C1 segment of cervical spinal cord (tissue), 14 donors: ENCODE measurements at regions not wholly inside any gene's neighbourhood (a gene's known extent, or its start where the extent isn't known, plus 50 kb on each side); places are given as distances from the start of the nearest gene placed in this dataset.

Experiments used
- DNase-seq, 14 donors: peaks; one replicate each; lab custom pipeline; 2025; lab: John Stamatoyannopoulos, UW

DNA sequence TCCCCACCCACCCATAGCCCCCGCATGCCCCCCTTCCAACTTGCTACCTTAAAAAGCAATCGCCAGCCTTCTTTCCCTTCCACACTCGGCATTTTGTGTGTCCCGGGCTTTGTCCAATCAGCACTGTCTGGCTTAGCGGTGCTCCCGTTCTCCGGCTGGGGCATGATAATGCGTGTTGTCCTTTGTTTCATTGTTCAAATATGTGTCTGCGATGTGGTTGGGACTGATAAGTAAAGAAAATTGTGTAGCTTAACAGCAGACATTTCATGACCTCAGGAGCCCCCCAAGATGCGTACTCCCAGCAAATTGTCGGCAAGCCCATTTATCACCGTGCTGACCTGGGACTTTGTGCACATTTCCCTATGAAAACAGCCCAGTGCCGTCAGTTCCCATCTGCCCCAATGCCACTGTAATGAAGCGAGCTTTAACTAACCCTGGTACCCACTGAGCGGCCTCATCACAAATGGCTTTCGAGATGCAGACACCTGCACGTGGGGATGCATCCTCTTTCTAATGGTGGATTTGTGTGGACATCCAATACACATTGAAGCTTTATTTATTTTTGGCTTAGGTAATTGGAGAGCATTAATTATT lies 167.0 kb upstream of the E2F8 start:
- no peak for DNase-seq

DNA sequence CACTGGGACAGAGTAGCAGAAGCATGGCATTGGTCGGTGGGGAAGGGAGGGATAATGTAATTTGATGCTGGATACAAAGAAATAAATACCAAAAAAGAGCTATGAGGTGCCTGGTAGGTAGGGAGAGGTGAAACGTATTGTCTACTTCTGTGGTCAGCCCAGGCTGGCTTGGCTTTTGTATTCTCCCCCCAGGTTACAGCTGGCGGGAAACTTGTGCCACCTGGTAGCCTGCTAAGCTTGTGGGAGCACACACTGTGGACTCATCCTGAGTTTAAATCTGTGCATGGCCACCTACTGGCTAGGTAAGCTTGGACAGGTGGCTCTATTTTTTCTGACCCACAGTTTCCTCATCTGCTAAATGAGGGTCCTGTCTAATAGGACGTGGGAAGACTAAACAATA lies 165.2 kb upstream of the E2F8 start:
- no peak for DNase-seq

DNA sequence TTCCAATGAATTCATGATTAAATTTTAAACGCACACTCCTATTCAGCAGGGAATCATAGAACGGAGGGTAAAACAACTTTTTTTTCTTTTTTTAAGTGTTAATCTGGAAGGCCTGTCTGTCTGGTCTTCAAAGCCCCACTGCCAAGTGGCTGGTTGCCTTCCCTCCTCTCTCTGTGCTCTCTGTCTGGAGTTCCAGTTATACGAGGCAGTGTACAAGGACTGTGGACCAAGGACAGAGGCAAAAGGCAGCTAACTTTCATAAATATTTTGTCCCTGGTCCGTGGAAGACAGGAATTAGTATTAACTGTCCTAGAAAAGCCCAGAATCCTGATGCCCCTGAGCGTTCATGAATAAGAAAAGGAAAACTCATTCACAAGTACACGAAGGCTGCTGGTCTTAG lies 164.0 kb upstream of the E2F8 start:
- no peak for DNase-seq

DNA sequence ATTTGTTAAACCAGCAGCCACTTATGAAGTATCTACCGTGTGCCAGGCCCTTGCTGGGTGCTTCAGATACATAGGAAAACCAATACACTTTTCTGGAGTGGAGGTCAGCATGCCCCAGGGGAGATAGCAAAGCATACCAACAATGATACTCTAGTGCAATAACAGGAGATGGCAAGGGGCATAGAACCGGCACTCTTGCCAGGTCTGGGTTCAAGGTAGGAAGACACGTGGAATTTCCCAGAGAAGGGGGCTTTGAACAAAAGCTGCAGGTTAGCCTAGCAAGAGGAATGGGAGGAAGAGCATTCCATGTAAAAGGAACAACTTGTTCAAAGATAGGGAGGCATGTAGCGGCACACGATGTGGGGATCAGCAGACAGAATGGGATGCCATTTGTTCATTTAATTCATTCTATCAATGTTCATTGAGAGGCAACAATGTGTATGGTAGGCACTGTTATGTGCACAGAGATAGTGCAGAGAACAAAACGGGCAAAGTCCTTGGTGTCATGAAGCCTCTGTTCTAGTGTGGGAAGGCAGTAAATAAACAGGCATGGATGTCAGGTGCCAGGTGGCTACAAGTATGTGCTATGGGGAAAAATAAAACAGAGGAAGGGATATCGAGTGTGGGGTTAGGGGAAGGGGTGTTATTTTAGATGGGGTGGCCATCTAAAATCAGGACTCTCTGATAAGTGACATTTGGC lies 162.6 kb upstream of the E2F8 start:
- DNase-seq, result no peak

DNA sequence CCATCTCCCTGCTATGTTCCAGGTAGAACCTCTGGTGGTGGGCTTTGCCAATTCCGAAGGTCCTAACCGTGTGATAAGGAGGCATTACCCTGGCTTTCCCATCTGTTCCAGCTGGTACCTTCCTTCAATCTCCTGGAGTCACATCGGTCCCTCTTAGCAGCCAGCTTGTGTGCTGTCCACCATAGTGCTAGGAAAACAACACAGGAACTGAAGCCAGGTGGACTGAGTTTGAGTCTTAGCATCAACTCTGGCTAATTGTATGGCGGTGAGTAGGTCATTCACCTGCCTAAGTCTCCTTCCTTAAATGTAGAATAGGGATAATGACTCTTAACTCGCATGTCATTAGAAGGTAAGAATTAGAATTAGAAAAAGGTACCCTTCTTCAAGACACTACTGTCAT lies 159.6 kb upstream of the E2F8 start:
- DNase-seq, result no peak

DNA sequence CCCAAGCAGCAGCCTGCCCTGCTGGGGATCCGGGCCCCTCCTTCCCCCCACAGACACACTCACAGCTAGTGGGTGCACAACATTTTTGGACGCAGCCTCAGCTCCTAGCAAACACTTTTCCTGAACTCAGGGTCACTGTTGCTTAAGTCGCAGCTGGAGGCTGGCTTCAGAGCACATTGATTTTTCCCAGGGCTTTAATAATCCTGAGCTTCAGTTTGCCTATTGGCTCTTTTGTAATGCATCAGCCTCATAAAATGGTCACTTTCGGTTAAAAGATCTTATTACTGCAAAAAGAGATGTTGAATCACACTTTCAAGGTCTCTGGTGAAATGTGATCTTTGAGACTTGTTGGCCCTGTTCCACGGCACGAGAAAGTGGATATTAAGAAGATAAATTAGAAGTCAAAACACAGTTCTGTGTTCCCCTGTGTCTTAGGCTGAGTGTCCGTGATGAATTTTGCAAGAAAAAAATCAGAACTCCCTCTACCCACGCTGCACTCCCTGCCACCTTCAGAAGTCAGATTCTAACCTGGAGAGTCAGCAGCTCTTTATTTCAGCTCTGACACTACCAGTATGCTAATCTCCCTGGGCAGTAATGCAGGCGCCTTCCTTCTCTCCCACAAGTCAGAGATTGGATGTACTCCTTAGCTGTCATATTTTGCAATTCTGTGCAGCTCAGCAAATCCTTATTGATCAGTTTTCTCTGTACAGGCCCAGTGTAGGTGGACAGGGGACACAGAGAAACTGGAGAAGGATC lies 158.2 kb upstream of the E2F8 start:
- no peak for DNase-seq

DNA sequence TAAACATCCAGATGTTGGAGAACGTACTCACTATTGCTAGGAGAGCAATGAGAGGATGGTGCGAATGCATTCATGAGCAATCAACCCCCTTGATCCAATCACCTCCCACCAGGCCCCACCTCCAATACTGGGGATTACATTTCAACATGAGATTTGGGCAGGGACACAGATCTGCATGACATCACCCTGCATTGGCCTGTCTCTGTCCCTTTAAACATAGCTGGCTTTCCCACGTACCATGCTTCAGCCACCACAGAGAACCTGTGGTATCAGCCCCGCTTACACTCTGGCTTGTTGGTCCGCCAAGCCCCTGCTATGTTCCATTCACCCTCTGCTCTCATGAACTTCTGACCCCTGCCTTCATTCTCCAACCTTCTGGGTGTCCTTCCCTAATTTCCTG lies 157.5 kb upstream of the E2F8 start:
- DNase-seq, result no peak

DNA sequence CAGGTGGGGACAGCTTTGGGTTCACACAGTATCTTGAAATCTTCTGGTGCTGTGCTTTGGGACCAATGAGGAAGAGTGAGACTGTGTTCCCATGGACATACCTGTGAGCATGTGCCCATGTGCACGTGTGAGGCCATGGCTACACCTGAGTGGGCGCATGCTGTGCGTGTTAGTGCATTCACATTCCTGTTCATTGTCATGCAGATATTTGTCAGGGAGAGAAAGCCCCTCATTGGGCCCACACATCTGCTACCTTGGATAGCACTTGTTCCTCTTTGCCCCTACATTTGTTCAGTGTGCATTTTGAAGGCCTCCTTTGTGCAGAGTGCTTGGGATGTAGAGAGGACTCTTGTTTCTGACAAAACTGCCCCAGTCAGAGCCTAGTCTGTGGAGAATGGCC lies 154.3 kb upstream of the E2F8 start:
- DNase-seq, result no peak

DNA sequence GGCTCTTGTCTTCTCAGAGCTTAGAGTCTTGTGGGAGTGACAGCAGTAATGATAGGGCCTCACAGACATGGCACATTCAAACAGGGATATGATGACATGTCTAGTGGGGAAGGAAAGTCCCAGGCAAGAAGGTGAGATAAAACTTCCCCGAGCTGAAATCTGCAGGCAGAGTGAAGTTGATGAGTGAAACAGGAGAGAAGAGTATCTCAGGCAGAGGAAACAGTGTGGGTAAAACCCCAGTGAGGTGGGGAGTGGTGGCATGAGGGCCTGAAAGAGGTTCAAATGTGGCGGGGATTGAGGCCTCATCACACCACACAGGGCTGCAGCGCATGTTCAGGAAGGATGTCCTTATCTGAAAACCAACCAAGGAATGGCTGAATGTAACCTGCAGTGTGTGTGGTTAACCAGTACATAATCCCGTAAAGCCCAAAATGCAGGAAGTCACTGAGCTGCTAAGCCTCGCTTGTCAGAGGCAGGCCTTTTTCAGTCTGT lies 153.8 kb upstream of the E2F8 start:
- no peak for DNase-seq

DNA sequence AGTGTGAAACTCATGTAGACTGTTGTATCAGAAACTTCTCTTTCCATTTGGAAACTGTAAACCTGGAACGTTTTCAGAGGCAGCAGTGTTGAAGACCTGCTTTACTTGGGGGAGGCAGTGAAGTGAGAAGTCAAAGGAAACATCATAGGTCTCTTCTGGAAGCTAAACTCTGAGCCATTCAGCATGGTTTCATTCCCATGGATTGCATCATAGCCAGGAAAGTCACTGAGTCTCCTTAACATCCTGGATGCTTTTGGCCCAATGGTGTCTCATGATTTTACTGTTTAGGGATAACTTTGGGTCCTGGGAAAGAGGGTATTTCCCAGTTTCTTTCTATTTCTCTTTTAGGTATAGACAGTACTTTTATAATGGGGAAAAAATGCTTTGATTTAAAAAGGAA lies 153.2 kb upstream of the E2F8 start:
- DNase-seq, result no peak

DNA sequence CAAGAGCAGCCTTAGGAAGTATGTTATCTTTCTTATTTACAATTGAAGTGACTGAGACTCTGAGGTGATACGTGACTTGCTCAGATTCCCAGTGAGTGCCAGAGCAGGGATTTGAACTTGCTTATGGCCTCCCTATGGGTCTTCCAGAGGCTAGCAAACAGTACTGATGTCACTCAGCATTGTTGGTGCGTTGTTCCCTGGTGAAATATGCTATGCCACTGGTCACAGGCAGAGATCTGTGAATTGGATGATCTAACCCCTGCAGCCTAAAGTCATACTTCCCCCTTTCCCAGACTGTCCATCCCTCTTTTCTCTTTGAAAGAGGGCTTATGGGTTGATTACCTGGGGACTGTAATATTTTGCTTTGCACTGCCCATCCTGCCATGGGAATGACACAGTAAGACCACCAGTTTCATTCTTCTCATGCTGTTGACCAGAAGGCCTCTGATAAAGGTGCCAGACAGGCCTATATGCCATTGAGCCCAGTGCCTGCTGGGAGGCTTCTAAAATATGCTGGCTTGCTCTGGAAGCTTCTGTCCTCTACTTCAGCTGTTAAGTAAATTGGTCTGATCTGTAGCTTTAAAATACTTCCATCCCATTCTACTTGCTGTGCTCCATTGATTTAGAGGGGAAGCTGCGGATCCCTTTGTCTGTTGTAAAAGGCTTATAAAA lies 152.2 kb upstream of the E2F8 start:
- DNase-seq, result no peak

DNA sequence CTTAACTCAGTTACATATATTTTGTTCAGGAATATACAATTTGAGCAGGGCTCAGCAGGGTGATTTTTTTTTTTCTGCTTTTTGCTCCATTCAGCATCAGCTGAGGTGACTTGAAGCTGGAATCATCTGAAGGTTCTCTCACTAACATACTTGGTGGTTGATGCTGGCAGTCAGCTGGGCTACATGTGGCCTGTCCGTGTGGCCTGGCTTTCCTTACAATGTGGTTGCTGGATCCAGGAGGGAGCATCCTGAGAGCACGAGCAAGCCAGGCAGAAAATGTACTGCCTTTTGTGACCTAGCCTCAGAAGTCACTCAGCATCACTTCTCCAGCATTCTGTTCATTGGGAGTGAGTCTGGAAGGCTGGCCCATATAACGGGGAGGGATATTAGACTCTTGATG lies 151.6 kb upstream of the E2F8 start:
- DNase-seq, result no peak

DNA sequence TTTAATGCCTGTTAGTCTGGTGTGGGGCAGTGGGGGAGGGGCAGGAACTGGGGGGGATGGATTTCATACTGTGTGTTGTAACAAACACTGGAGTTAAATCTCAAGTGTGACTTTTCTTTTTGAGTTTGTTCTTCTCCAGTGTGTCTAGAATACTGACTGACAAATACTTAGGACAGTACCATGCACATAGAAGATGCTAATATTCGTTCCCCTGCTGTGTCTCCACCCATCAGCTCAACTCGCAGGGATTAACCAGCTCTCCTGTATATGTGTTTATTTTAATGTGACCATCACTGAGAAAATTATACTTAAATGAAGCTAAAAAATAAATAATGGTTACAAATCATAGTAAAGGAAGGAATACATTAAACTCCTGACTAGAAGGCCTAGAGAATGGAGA lies 150.9 kb upstream of the E2F8 start:
- no peak for DNase-seq

DNA sequence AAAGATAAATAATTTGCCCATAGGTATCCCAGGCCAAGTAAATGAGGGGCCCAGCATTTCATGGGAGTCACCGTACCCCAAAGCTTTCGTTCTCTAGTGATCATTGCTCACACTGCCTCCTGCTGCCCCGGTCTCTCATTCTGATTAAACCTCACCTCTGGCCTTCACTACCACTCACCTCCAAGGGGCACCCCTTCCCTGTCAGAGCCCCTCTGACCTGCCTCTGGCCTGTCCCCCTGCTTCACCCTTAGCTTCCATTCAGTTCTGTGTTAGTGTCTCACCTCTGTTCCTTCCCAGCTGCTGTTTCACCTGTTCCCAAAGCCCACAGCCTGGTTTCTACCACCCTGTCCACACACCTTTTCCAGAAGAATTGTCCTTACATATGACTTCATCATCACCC lies 150.3 kb upstream of the E2F8 start:
- DNase-seq, result no peak

DNA sequence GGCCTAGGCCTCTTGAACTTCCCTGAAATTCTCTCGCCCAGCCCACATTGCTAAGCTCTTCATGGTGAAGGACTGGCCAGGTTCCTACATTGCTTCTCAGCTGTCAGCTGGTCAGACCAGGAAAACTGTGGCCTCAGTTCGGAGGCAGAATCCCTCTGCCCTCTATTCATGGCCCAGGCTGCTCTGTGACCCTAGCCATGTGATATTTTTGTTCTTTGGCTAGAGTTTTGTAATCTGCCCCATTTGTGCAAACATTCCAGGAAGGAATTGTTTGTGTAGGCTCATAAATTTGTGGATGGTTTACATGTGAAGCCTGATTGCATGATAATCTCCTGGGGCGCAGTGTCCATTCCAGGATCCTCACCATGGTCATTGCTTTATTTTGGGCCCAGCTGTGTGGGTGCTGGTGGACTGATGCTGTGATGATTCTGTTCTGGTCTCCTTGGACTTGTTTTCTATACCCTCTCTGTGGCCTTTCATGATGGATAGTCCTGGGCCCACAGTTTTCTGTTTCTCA lies 149.1 kb upstream of the E2F8 start:
- DNase-seq, result no peak

DNA sequence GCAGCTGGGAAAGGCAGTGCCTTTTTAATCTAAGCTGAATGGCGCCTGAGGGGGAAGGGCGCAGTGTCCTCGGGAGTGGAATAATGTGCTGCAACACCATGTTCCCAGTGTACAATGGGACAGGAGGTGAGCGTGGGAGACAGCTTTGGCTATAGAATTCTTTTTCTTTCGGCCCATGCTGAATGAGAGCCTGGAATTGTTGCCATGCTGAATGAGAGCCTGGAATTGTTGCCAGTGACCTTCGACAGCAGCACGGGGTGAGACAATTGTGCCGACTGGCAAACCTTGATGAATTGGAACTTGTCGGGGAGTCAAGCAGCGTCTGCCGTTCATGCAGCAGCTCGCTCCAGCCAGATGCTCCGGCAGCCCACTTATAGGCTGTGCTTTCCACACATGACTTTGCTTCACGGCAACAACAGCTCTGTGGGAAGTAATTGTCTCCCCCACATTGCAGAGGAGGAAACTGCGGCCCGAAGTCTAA lies 141.4 kb upstream of the E2F8 start:
- DNase-seq, result peak in 6 of 14 donors; percentile 20 to 44 (median 38)

DNA sequence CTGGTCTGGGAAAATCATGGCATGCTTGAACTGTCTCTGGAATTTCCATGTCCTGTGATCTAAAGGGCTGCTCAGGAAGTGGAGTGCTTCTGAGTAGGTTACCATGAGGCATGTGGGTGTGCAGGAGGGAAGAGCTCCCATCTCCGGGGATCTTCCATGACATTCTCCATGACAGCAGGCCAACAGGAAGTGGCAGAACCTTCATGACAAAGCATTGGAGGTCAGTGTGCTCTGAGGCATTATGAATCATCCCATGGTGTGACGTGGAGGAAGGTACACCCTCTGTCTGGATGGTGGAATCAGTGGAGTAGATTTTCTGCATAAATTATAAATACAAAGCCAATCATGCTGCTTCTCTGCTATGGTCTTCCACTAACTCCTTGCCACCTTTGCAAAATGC lies 139.6 kb upstream of the E2F8 start:
- no peak for DNase-seq

DNA sequence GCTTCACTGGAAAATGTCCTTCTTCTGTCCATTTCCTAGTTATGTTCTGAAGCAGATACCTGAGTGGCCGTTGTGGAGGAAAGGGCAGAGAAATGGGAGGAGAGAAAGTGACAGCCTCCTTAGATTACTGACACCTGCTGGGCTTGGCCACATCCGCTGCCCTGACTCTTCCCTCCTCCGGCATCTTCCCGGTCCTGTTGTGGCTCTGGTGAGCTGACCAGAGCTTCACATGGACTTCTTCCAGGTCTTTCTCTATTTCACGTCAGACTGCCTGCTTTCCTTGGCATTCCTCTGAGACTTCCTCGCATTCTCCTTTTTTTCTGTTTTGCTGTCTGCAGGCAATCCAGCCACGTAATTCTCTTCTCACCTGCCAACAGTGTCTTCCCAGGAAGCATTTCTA lies 138.7 kb upstream of the E2F8 start:
- DNase-seq, result no peak

DNA sequence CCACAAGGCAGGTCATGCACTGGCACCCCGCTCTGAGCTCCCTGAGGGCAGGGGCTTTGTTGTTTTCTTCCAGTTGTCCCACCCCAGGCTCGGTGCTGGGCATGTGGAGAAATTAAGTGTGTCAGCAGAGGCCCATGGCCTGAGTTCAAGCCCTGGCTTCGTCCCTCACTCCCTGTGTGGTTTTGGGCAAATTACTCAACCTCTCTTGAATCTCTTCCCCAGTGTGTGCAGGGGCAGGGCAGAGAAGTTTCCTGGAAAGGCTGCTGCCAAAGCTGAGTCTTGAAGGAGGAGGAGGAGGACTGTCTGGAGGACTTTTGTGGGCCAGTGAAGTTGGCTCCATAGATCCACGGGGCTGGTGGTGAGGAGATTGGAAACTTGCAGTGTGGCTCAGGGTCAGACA lies 138.1 kb upstream of the E2F8 start:
- DNase-seq, result no peak

DNA sequence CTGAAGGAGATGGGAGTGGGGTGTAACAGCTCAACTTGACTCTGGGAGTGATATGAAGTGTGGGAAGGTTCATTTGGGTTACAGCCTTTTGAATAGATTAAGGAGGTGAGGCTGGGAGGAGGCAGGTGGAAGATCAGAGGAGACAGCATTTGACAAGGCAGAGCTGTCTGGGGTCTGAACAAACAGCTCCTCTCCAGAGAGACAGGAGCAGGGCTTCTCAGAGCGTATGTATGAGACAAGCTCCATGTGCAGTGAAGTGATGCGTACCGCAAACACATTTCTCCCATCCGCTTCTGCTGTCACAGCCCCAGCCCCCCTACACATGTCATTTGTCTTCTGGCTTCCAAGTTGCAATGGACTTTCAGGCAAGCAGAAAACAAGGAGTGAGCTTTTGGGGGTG lies 137.1 kb upstream of the E2F8 start:
- no peak for DNase-seq

DNA sequence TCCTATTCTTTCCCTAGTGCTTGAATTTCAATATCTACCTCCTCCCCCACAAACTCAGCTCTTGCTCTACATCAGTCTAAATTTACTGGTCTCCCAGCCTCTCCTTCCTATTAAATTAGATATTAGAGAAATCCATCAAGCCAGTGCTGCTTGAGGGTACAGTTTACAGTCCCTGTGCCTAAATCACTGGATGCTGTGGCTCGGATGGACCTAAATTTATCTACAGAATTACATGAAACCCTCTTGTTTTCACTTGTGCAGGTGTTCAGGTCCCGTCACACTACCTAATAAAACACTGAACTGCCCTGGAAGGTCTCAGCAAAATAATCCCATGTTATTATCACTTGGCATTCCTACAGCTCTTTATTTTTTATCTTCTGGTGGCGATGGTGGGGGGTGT lies 134.7 kb upstream of the E2F8 start:
- no peak for DNase-seq

DNA sequence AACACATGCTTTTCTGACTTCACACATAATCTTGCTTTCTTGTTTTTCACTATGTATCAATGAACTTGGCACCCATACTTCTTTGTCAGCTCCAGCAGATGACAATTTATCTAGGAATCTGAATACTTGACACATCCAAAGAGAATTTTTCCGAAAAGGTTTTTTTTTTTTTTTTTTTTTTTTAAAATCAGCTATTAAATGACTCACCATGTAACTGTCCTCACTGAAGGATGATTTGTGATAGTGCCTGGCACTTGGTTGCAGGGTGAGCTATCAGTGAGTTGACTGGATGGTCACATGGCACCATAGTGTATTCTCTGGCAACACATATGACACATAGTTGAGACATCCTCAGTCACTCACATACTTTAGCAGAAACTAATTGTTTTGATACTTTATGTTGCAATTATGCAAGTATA lies 133.4 kb upstream of the E2F8 start:
- no peak for DNase-seq
